ENCODE measurements at regions not wholly inside any gene's neighbourhood (a gene's known extent, or its start where the extent isn't known, plus 50 kb on each side); places are given as distances from the start of the nearest gene placed in this dataset.

- DNase-seq: no peak
- Histone ChIP-seq H3K27me3 (replicated peaks) (no peaks in the 10 kb centered on the region), H3K4me3 (ENCODE audit: low read depth, low read length) (no peak overlapping the region), H3K27ac (no peak overlapping the region), H3K36me3 (replicated peaks) (no peaks in the 10 kb centered on the region)
- in situ Hi-C loops (cut with HindIII; ENCODE audit: low pct_ligation_motif_present, low sequenced_read_pairs): no loop called here
- TF ChIP-seq, protein P1, sequence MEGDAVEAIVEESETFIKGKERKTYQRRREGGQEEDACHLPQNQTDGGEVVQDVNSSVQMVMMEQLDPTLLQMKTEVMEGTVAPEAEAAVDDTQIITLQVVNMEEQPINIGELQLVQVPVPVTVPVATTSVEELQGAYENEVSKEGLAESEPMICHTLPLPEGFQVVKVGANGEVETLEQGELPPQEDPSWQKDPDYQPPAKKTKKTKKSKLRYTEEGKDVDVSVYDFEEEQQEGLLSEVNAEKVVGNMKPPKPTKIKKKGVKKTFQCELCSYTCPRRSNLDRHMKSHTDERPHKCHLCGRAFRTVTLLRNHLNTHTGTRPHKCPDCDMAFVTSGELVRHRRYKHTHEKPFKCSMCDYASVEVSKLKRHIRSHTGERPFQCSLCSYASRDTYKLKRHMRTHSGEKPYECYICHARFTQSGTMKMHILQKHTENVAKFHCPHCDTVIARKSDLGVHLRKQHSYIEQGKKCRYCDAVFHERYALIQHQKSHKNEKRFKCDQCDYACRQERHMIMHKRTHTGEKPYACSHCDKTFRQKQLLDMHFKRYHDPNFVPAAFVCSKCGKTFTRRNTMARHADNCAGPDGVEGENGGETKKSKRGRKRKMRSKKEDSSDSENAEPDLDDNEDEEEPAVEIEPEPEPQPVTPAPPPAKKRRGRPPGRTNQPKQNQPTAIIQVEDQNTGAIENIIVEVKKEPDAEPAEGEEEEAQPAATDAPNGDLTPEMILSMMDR (IDR thresholded peaks at IDR 0.05; ENCODE audit: low read depth, low read length, missing control alignments): no peak
Measured at GRCh38 chr7:68556537-68556936, 1041.7 kb upstream of the AUTS2 start.

DNA sequence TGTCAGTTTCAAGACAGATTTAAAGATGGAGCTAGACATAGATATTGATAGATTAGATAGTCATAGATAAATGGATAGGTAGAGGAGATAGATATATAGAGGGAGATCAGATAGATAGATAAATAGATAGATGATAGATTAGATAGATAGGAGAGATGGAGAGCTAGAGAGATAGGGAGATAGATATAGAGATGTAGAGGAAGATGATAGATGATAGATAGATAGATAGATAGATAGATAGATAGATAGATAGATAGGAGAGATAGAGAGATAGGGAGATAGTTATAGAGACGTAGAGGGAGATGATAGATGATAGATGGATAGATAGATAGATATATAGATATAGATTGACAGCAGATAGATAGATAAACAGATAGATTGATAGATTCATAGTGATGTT lies 1038.8 kb upstream of the AUTS2 start:
- in situ Hi-C loops (cut with HindIII; ENCODE audit: low pct_ligation_motif_present, low sequenced_read_pairs): no loop called here
- H3K27ac ChIP-seq: no peak overlapping the region
- H3K36me3 ChIP-seq (replicated peaks): no peaks in the 10 kb centered on the region
- no peaks in the 10 kb centered on the region for H3K27me3 ChIP-seq (replicated peaks)
- no peak overlapping the region for H3K4me3 ChIP-seq (ENCODE audit: low read depth, low read length)
- TF ChIP-seq, protein P1 (IDR thresholded peaks at IDR 0.05; ENCODE audit: low read depth, low read length, missing control alignments): no peak
- no peak for DNase-seq

- TF ChIP-seq, protein P1 (IDR thresholded peaks at IDR 0.05; ENCODE audit: low read depth, low read length, missing control alignments): no peak
- in situ Hi-C loops (cut with HindIII; ENCODE audit: low pct_ligation_motif_present, low sequenced_read_pairs): no loop called here
Measured at GRCh38 chr7:68562323-68562899, 1035.9 kb upstream of the AUTS2 start.

DNA sequence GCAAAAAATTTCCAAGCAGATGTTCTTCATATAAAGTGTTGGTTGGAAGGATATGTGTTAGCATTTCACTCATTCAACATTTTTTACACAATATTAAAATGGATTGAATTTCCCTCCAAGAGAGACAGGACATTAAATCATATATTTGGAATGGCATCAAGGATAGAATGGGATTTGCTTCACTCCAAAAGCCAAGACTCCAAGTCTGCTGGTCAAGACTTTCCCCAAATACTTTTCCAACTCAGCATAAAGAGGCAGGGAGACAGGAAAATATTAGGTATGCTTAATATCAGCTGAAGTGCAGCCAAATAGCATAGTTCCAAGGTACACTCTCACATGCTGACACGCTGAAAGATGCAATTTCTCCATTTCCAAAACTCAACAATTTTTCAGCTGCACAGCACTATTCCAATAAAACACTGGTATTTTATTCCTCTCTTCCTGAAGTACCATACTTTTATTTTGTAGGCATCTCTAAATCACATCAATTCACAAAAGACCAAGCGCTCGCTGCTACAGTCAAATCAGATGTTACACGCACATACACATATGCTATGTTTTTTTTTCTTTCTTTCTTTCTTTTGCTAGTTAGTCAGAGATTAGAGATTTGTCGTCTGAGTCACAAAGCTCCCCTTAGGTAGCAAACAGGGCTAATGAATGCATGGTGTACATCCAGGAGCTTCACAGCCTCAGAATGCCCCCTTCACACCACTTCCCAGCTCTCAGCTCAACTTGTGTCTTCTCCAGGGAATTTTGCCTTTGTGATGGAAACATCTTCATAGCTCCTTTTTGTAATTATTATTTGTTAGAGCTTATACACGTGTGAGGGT lies 1033.8 kb upstream of the AUTS2 start:
- in situ Hi-C loops (cut with HindIII; ENCODE audit: low pct_ligation_motif_present, low sequenced_read_pairs): no loop called here
- H3K27me3 ChIP-seq (replicated peaks): no peaks in the 10 kb centered on the region
- TF ChIP-seq, protein P1 (IDR thresholded peaks at IDR 0.05; ENCODE audit: low read depth, low read length, missing control alignments): no peak
- no peaks in the 10 kb centered on the region for H3K36me3 ChIP-seq (replicated peaks)
- no peak for DNase-seq
- no peak overlapping the region for H3K27ac ChIP-seq
- H3K4me3 ChIP-seq (ENCODE audit: low read depth, low read length): no peak overlapping the region

More at GRCh38 chr7:68562323-68562899, 1035.9 kb upstream of the AUTS2 start:
- no peaks in the 10 kb centered on the region for H3K27me3 ChIP-seq (replicated peaks)
- no peak for DNase-seq
- no peak overlapping the region for H3K4me3 ChIP-seq (ENCODE audit: low read depth, low read length)
- H3K27ac ChIP-seq: no peak overlapping the region
- H3K36me3 ChIP-seq (replicated peaks): no peaks in the 10 kb centered on the region

GRCh38 chr7:68571286-68571685 lies 1027.0 kb upstream of the AUTS2 start:
- in situ Hi-C loops (cut with HindIII; ENCODE audit: low pct_ligation_motif_present, low sequenced_read_pairs): no loop called here
- no peaks in the 10 kb centered on the region for H3K27me3 ChIP-seq (replicated peaks)
- TF ChIP-seq, protein P1 (IDR thresholded peaks at IDR 0.05; ENCODE audit: low read depth, low read length, missing control alignments): no peak
- no peak overlapping the region for H3K27ac ChIP-seq
- no peak for DNase-seq
- no peak overlapping the region for H3K4me3 ChIP-seq (ENCODE audit: low read depth, low read length)
- no peaks in the 10 kb centered on the region for H3K36me3 ChIP-seq (replicated peaks)
